Spinal cord (tissue), 9 donors: ENCODE measurements at regions not wholly inside any gene's neighbourhood (a gene's known extent, or its start where the extent isn't known, plus 50 kb on each side); places are given as distances from the start of the nearest gene placed in this dataset.

Experiments
- DNase-seq, 6 donors: peaks; one replicate each; pipeline versions ENCODE4 v3.0.0 to v3.0.0-alpha.2; 2013 to 2015; ENCODE audit warnings: low spot score in 6 of 6, low read depth in 4 of 6
- H3K27ac ChIP-seq: one replicate; pipeline ENCODE4 v1.5.1; 2013; ENCODE audit warnings: low read depth, low read length, control low read depth
- H3K27me3 ChIP-seq: one replicate; pipeline ENCODE4 v1.6.1; 2013; ENCODE audit warnings: low read length; ENCODE audit not compliant: control insufficient read depth, insufficient read depth
- H3K36me3 ChIP-seq: one replicate; pipeline ENCODE4 v1.6.1; 2013; ENCODE audit warnings: low read length; ENCODE audit not compliant: control insufficient read depth, insufficient read depth
- H3K4me1 ChIP-seq: one replicate; pipeline ENCODE4 v1.6.1; 2013; ENCODE audit warnings: low read length; ENCODE audit not compliant: control insufficient read depth, insufficient read depth
- H3K4me3 ChIP-seq: one replicate; pipeline ENCODE4 v1.5.1; 2013; ENCODE audit warnings: low read depth, low read length, control low read depth
- H3K9me3 ChIP-seq: one replicate; pipeline ENCODE4 v1.6.1; 2013; ENCODE audit warnings: low read length; ENCODE audit not compliant: control insufficient read depth, insufficient read depth
- WGBS: methylation state at CpG from one replicate; pipeline ENCODE4 v1.1.5; 2013; ENCODE audit warnings: missing lambda C conversion rate; ENCODE audit not compliant: insufficient coverage; 5-methylcytosine and 5-hydroxymethylcytosine counted together
- donor health status: healthy.

- no peaks in the 10 kb centered on the region for H3K36me3 ChIP-seq
- H3K9me3 ChIP-seq: no peaks in the 10 kb centered on the region
- H3K27me3 ChIP-seq: no peaks in the 10 kb centered on the region
- no peaks in the 10 kb centered on the region for H3K4me1 ChIP-seq
- no peak for DNase-seq
- H3K27ac ChIP-seq: no peak overlapping the region
- H3K4me3 ChIP-seq: no peak overlapping the region
- 82% methylated on average over 2 of the region's 2 CpGs for WGBS
These were observed 131.9 kb downstream of the CAAP1 start for GRCh38 chr9:26760675-26761074.

- Histone ChIP-seq H3K4me3 (no peak overlapping the region), H3K27me3 (no peaks in the 10 kb centered on the region), H3K4me1 (peaks cover 13% of the 10 kb centered on the region), H3K36me3 (no peaks in the 10 kb centered on the region), H3K9me3 (no peaks in the 10 kb centered on the region), H3K27ac (no peak overlapping the region)
- no peak for DNase-seq
- WGBS: 76% methylated on average over 4 of the region's 6 CpGs
These were observed 133.9 kb downstream of the CAAP1 start for GRCh38 chr9:26758655-26759054.

GRCh38 chr9:26756881-26757280 is 135.7 kb downstream of the CAAP1 start:
- Histone ChIP-seq H3K27me3 (no peaks in the 10 kb centered on the region), H3K27ac (no peak overlapping the region), H3K4me1 (peaks cover 15% of the 10 kb centered on the region), H3K9me3 (no peaks in the 10 kb centered on the region), H3K36me3 (no peaks in the 10 kb centered on the region), H3K4me3 (no peak overlapping the region)
- 83% methylated on average over 2 of the region's 2 CpGs for WGBS
- peak in 1 of 6 donors; percentile 18 for DNase-seq

- Histone ChIP-seq H3K9me3 (no peaks in the 10 kb centered on the region), H3K4me3 (no peak overlapping the region), H3K4me1 (peaks cover 15% of the 10 kb centered on the region), H3K27ac (no peak overlapping the region), H3K36me3 (no peaks in the 10 kb centered on the region), H3K27me3 (no peaks in the 10 kb centered on the region)
- no CpG with 5 or more reads among the region's 2 CpGs for WGBS
- DNase-seq: no peak
These were observed 137.1 kb downstream of the CAAP1 start for GRCh38 chr9:26755476-26755875.

GRCh38 chr9:26754509-26755164 is 138.0 kb downstream of the CAAP1 start:
- peak; percentile 26 to 90 (median 38) for DNase-seq
- no peaks in the 10 kb centered on the region for H3K9me3 ChIP-seq
- H3K36me3 ChIP-seq: no peaks in the 10 kb centered on the region
- no peaks in the 10 kb centered on the region for H3K27me3 ChIP-seq
- peaks cover 15% of the 10 kb centered on the region for H3K4me1 ChIP-seq
- WGBS: 52% methylated on average over 7 of the region's 10 CpGs
- peak overlapping the region; percentile 37 for H3K27ac ChIP-seq
- H3K4me3 ChIP-seq: no peak overlapping the region

- no peaks in the 10 kb centered on the region for H3K9me3 ChIP-seq
- WGBS: no CpG with 5 or more reads among the region's 1 CpG
These were observed 138.6 kb downstream of the CAAP1 start for GRCh38 chr9:26753971-26754370.

GRCh38 chr9:26750162-26750561 is 142.4 kb downstream of the CAAP1 start:
- DNase-seq: no peak
- Histone ChIP-seq H3K4me1 (peaks cover 14% of the 10 kb centered on the region), H3K27me3 (no peaks in the 10 kb centered on the region), H3K27ac (no peak overlapping the region), H3K36me3 (no peaks in the 10 kb centered on the region), H3K9me3 (no peaks in the 10 kb centered on the region), H3K4me3 (no peak overlapping the region)
- no CpG with 5 or more reads among the region's 4 CpGs for WGBS

More at GRCh38 chr9:26753971-26754370, 138.6 kb downstream of the CAAP1 start:
- H3K4me3 ChIP-seq: no peak overlapping the region
- no peak for DNase-seq
- H3K4me1 ChIP-seq: peaks cover 15% of the 10 kb centered on the region
- H3K27ac ChIP-seq: peak overlapping the region; percentile 37
- H3K36me3 ChIP-seq: no peaks in the 10 kb centered on the region
- no peaks in the 10 kb centered on the region for H3K27me3 ChIP-seq

GRCh38 chr9:26748449-26749058 is 144.0 kb downstream of the CAAP1 start:
- no peaks in the 10 kb centered on the region for H3K36me3 ChIP-seq
- H3K4me3 ChIP-seq: no peak overlapping the region
- peaks cover under 1% of the 10 kb centered on the region for H3K4me1 ChIP-seq
- H3K27ac ChIP-seq: no peak overlapping the region
- 58% methylated on average over 3 of the region's 4 CpGs for WGBS
- no peak for DNase-seq
- no peaks in the 10 kb centered on the region for H3K27me3 ChIP-seq
- H3K9me3 ChIP-seq: no peaks in the 10 kb centered on the region

- 71% methylated on average over 1 of the region's 4 CpGs for WGBS
- H3K4me3 ChIP-seq: no peak overlapping the region
- no peaks in the 10 kb centered on the region for H3K36me3 ChIP-seq
These were observed 145.0 kb downstream of the CAAP1 start for GRCh38 chr9:26747611-26748010.

More at GRCh38 chr9:26747611-26748010, 145.0 kb downstream of the CAAP1 start:
- Histone ChIP-seq H3K9me3 (no peaks in the 10 kb centered on the region), H3K27me3 (no peaks in the 10 kb centered on the region), H3K27ac (no peak overlapping the region), H3K4me1 (no peaks in the 10 kb centered on the region)
- no peak for DNase-seq
